Erythroblast (primary cell): ENCODE measurements at regions not wholly inside any gene's neighbourhood (a gene's known extent, or its start where the extent isn't known, plus 50 kb on each side); places are given as distances from the start of the nearest gene placed in this dataset.

Source experiments
- GATA1 ChIP-seq: IDR thresholded peaks from 2 replicates; pipeline ENCODE4 v1.6.1; 2011; ENCODE audit warnings: low read depth, mild to moderate bottlenecking, control low read depth, low read length, moderate library complexity
- POLR2A ChIP-seq: IDR thresholded peaks from 2 replicates; pipeline ENCODE4 v1.6.1; 2011; ENCODE audit warnings: mild to moderate bottlenecking, low read length

DNA sequence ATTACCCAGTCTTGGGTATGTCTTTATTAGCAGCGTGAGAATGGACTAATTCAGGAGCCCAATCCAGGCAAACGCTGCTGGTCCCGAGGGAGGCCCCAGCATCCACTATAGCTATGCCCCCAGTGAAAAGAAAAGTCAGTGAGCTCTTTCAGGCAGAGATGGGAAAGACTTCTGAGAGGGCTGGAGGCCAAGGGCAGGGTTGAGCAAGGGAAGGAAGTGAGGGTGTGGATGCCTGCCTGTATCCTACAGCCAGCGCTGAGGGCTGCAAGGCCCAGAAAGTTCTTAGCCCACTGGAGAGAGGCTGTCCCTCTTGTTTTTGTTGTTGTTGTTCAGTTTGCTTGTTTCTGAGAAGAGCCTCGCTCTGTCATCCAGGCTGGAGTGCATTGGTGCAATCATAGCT is 261.6 kb downstream of the ZEB1 start:
- TF ChIP-seq POLR2A (no peak), GATA1 (no peak)
